GM12892 (cell line): ENCODE measurements at regions not wholly inside any gene's neighbourhood (a gene's known extent, or its start where the extent isn't known, plus 50 kb on each side); places are given as distances from the start of the nearest gene placed in this dataset.
A peak's percentile ranks its signal among the peaks of the same experiment; 100 is the strongest.
"Not testable (repeated sequence)": the region's sequence is repeated elsewhere in the genome, so short reads cannot be mapped to it uniquely, and the experiment has no call there.

Experiments used
- DNase-seq: peaks from one replicate; pipeline ENCODE4 v3.0.0; 2011; ENCODE audit not compliant: insufficient read length
- FAIRE-seq: peaks from 2 replicates; lab custom pipeline; 2011; peaks lifted over from hg19 to GRCh38; lab: Jason Lieb, UNC
- POLR2A ChIP-seq: IDR thresholded peaks from 2 replicates; pipeline ENCODE4 v1.6.1; 2011; ENCODE audit warnings: low read depth, low read length, control low read depth
- POLR2AphosphoS5 ChIP-seq: IDR thresholded peaks from 2 replicates; pipeline ENCODE4 v1.6.1; 2011; ENCODE audit warnings: low read depth, low read length, control low read depth
- TAF1 ChIP-seq: IDR thresholded peaks from 2 replicates; pipeline ENCODE4 v1.6.1; 2011; ENCODE audit warnings: low read depth, mild to moderate bottlenecking, control low read depth, low read length, borderline replicate concordance

DNA sequence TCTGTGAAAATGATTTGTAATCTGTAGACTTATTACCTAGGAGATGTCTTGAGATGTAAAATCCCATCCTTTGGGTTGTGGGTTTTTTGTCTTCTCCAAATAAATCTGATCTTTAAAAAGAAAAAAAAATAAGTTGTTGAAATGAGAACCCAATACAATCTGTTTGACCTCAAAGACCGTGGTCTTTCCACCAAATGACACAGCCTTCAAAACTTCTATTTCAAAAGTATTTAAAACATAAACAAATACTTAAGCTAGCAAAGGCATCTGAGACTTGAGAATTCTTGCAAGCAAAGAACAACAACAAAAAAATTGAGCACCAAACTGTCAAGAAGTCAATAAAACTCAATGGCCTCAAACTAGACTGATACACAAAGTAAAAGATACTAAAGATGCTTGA, 67.9 kb upstream of the HECW1 start:
- no peak for TF ChIP-seq POLR2A
- no peak for TF ChIP-seq TAF1
- TF ChIP-seq POLR2AphosphoS5: no peak
- no peak for FAIRE-seq

DNA sequence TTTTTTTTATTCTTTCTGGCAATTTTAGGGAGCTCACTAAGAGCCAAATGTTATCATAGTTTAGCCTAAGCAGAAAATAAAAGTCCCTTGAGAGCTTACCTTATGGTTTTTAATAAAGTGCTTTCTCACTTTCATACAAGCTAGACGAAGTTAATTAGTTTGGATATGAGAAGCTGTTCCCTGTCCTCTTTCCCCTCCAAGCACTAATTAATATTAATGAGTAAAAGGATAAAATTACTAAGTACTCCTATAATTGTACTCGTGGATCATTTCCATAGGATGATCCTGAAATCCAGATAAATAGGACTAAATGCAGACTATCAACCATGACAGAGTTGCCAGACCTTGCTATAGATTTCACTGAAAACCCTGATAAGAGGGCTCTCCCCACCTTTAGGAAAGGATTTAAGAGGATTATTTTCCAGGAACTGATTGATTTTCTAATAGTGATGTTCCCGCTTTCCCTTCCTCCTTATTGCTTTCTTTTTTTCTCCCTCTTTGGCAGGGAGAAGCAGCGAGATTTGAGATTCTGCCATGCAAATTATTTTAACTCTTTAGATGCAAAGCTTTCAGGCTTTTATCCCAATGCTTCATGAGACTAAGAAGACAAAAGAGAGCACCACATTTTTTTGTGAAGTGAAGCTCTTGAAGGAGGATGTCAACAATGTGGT, 58.3 kb upstream of the HECW1 start:
- FAIRE-seq: no peak
- TF ChIP-seq POLR2AphosphoS5 (no peak), TAF1 (no peak), POLR2A (no peak)
- no peak for DNase-seq

More for the DNA sequence above, 67.9 kb upstream of the HECW1 start:
- DNase-seq: no peak

DNA sequence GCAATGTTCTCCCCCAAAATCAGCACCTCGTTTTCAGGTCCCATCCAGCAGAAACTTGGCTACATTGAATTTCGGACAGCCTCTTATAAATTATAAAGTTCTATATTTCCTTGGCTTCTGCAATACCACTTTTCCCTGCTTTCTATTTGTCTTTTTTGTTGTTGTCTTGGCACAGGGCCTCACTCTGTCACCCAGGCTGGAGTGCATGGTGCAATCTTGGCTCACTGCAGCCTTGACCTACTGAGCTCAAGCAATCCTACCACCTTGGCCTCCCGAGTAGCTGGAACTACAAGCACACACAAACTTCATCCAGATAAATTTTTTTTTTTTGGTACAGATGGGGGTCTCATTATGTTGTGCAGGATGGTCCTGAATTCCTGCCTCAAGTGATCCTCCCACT, 55.3 kb upstream of the HECW1 start:
- DNase-seq (no peak), FAIRE-seq (no peak)
- no peak for TF ChIP-seq POLR2AphosphoS5
- TF ChIP-seq TAF1: no peak
- TF ChIP-seq POLR2A: no peak

DNA sequence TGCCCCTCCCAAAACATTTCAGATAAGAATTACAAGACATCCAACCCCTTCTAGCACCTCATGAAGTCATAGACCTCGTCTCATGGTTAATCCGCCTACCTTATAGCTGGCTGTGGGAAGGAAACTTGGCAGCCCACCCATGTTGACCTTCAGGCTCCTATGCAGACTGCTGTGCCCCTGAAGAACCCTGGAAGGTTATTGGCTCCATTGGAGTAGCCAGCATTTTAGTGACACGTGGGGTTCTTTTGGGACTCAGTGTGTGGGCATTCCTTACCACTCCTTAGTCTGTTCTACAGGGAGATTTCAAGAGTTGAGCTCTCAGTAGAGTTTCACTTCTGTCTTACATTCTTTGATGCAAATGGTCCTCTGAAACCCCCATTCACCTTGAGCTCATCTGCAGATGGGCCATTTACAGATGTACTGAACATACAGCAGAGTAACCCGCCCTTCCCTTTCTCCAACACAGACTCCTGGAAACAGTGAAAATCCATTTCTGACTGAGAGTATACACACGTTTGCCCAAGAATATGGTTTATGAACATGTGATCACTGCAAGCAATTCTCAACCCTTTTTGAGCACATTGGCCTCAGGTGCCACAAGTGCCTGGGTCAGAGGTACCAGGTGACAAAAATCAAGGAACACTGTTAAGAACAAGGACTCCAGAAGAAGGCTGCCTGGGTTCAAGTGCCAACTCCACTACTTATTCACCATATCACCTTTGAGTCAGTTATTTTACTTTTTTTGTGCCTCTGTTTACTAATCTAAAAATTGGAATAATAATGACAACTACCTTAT, 54.0 kb upstream of the HECW1 start:
- no peak for TF ChIP-seq TAF1
- TF ChIP-seq POLR2AphosphoS5: no peak
- TF ChIP-seq POLR2A: no peak
- DNase-seq (peak; percentile 25), FAIRE-seq (peak; percentile 90)

DNA sequence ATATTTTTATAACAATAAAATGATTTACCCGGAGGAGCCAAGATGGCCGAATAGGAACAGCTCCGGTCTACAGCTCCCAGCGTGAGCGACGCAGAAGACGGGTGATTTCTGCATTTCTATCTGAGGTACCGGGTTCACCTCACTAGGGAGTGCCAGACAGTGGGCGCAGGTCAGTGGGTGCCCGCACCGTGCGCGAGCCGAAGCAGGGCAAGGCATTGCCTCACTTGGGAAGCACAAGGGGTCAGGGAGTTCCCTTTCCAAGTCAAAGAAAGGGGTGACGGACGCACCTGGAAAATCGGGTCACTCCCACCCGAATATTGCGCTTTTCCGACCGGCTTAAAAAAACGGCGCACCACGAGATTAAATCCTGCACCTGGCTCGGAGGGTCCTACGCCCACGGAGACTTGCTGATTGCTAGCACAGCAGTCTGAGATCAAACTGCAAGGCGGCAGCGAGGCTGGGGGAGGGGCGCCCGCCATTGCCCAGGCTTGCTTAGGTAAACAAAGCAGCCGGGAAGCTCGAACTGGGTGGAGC, 53.3 kb upstream of the HECW1 start:
- not testable (repeated sequence) for DNase-seq, FAIRE-seq
